Mammary epithelial cell (primary cell): ENCODE measurements at regions not wholly inside any gene's neighbourhood (a gene's known extent, or its start where the extent isn't known, plus 50 kb on each side); places are given as distances from the start of the nearest gene placed in this dataset.
A peak's percentile ranks its signal among the peaks of the same experiment; 100 is the strongest.

Source experiments
- EZH2 ChIP-seq: IDR thresholded peaks from 2 replicates; pipeline ENCODE4 v1.6.1; 2012; ENCODE audit warnings: low read length, inconsistent platforms, borderline replicate concordance
- TF ChIP-seq, protein P1 (sequence below), 2 donors: IDR thresholded peaks in 1 of 2; conservative IDR thresholded peaks in 1 of 2; 2 replicates each; pipeline ENCODE4 v1.5.1; 2011 to 2012; ENCODE audit warnings: inconsistent platforms in 2 of 2, low read length in 2 of 2, mild to moderate bottlenecking in 2 of 2, control low read depth in 1 of 2, low read depth in 1 of 2; ENCODE audit not compliant: insufficient read depth in 1 of 2; ENCODE audit errors: extremely low read depth in 1 of 2

DNA sequence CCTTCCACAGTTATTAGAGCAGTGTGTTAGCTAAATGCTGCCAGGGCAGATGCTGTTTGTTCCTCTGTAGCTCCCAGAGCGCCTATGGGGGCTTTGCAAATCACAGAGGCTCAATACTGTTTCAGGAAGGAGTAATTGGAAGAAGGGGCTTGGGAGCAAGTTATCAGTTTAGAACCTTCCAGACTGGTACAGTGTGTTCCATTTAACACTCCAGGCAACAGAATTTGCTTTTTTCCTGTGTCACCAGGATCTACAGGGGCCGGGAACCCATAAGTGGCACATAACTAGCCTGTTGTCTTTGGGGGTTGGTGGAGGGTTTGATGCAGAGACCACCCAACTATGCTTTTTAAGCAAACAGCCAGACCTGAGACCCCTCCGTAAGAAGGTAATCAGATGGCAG is 307.3 kb upstream of the KCNN2 start:
- TF ChIP-seq, protein P1, sequence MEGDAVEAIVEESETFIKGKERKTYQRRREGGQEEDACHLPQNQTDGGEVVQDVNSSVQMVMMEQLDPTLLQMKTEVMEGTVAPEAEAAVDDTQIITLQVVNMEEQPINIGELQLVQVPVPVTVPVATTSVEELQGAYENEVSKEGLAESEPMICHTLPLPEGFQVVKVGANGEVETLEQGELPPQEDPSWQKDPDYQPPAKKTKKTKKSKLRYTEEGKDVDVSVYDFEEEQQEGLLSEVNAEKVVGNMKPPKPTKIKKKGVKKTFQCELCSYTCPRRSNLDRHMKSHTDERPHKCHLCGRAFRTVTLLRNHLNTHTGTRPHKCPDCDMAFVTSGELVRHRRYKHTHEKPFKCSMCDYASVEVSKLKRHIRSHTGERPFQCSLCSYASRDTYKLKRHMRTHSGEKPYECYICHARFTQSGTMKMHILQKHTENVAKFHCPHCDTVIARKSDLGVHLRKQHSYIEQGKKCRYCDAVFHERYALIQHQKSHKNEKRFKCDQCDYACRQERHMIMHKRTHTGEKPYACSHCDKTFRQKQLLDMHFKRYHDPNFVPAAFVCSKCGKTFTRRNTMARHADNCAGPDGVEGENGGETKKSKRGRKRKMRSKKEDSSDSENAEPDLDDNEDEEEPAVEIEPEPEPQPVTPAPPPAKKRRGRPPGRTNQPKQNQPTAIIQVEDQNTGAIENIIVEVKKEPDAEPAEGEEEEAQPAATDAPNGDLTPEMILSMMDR (conservative IDR thresholded peaks at IDR 0.05 in 1 of 2, IDR thresholded peaks at IDR 0.05 in 1 of 2; ENCODE audit: extremely low read depth in 1 of 2, insufficient read depth in 1 of 2, low read depth in 1 of 2, low read length in 2 of 2) = no peak
- TF ChIP-seq EZH2 = peak; percentile 49
